ENCODE measurements at regions not wholly inside any gene's neighbourhood (a gene's known extent, or its start where the extent isn't known, plus 50 kb on each side); places are given as distances from the start of the nearest gene placed in this dataset.

DNA sequence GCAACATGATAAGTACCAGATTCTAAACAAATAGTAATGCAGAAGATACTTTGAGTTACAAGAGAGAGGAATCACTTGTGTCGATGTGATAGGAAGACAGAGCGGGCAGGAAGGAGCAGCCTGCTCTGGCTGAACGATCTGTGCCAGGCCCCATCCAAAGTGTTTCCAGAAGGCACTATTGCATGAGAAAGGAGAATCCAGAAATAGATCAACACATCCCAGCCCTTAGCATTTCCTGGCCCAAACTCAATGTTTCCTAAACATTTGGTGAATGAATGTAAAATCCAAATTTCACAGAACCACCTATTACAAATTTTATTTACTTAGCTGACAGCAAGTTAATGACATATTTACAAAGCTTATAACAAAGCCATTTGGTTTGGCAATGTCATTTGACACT, 257.2 kb downstream of the TXNL1 start:
- TF ChIP-seq, protein P1, sequence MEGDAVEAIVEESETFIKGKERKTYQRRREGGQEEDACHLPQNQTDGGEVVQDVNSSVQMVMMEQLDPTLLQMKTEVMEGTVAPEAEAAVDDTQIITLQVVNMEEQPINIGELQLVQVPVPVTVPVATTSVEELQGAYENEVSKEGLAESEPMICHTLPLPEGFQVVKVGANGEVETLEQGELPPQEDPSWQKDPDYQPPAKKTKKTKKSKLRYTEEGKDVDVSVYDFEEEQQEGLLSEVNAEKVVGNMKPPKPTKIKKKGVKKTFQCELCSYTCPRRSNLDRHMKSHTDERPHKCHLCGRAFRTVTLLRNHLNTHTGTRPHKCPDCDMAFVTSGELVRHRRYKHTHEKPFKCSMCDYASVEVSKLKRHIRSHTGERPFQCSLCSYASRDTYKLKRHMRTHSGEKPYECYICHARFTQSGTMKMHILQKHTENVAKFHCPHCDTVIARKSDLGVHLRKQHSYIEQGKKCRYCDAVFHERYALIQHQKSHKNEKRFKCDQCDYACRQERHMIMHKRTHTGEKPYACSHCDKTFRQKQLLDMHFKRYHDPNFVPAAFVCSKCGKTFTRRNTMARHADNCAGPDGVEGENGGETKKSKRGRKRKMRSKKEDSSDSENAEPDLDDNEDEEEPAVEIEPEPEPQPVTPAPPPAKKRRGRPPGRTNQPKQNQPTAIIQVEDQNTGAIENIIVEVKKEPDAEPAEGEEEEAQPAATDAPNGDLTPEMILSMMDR (IDR thresholded peaks at IDR 0.05; ENCODE audit: low read length): no peak
- TF ChIP-seq EZH2 (IDR thresholded peaks at IDR 0.05; ENCODE audit: borderline replicate concordance, low read length): no peak

Data from OCI-LY1 (cell line).